ENCODE measurements at regions not wholly inside any gene's neighbourhood (a gene's known extent, or its start where the extent isn't known, plus 50 kb on each side); places are given as distances from the start of the nearest gene placed in this dataset.

GRCh38 chr9:79432485-79432884 lies 139.3 kb upstream of the TLE4 start:
- Histone ChIP-seq H4K91ac (replicated peaks; ENCODE audit: insufficient read length, low read length) (no peak overlapping the region), H3K23me2 (ENCODE audit: low read depth, low read length) (no peaks in the 10 kb centered on the region), H4K5ac (ENCODE audit: insufficient read length, low read depth, low read length) (no peak overlapping the region), H2AK5ac (ENCODE audit: low read depth, low read length) (no peak overlapping the region), H3K9ac (replicated peaks in 1 of 4; ENCODE audit: extremely low read depth in 1 of 4, low read depth in 3 of 4, low read length in 3 of 4) (no peak overlapping the region), H3K9me3 (ENCODE audit: insufficient read depth in 2 of 2, low read depth in 1 of 2, low read length in 1 of 2) (no peaks in the 10 kb centered on the region), H3K4me3 (ENCODE audit: extremely low read depth in 1 of 4, insufficient read depth in 2 of 4, low read depth in 3 of 4, low read length in 4 of 4) (no peak overlapping the region), H3K4me2 (ENCODE audit: insufficient read depth in 1 of 2, low read depth in 2 of 2, low read length in 2 of 2) (no peak overlapping the region), H3K4ac (replicated peaks; ENCODE audit: insufficient read length, low read depth, low read length) (no peak overlapping the region), H2BK12ac (ENCODE audit: low read depth, low read length) (no peak overlapping the region), H3K56ac (replicated peaks; ENCODE audit: insufficient read length, low read depth, low read length) (no peak overlapping the region), H3K27ac (ENCODE audit: low read depth, low read length) (no peak overlapping the region), H4K8ac (ENCODE audit: extremely low read depth, insufficient read depth, low read length) (no peak overlapping the region), H3K79me1 (ENCODE audit: low read depth, low read length) (no peaks in the 10 kb centered on the region), H3K23ac (ENCODE audit: insufficient read length) (no peak overlapping the region), H3K4me1 (replicated peaks in 1 of 4; ENCODE audit: control insufficient read depth in 3 of 4, insufficient read depth in 4 of 4, low read length in 3 of 4) (no peaks in the 10 kb centered on the region), H2BK120ac (replicated peaks; ENCODE audit: low read depth, low read length) (no peak overlapping the region), H2BK20ac (ENCODE audit: low read length) (no peak overlapping the region), H3K14ac (ENCODE audit: insufficient read length) (no peak overlapping the region), H3K36me3 (ENCODE audit: control insufficient read depth in 2 of 4, insufficient read depth in 4 of 4, low read length in 3 of 4) (no peaks in the 10 kb centered on the region), H2BK5ac (ENCODE audit: low read depth, low read length) (no peak overlapping the region), H3K79me2 (ENCODE audit: control insufficient read depth in 1 of 2, insufficient read depth in 2 of 2, low read length in 2 of 2) (no peaks in the 10 kb centered on the region), H4K20me1 (replicated peaks in 1 of 2; ENCODE audit: control insufficient read depth in 1 of 2, insufficient read depth in 2 of 2, low read length in 2 of 2) (no peaks in the 10 kb centered on the region), H2AFZ (ENCODE audit: low read length) (no peak overlapping the region), H2BK15ac (ENCODE audit: low read length) (no peak overlapping the region), H3K27me3 (replicated peaks in 1 of 4; ENCODE audit: control insufficient read depth in 3 of 4, extremely low read depth in 1 of 4, insufficient read depth in 3 of 4, low read length in 3 of 4) (no peaks in the 10 kb centered on the region), H3K18ac (ENCODE audit: extremely low read depth, low read length) (no peak overlapping the region)
- DNase-seq (ENCODE audit: low read depth in 1 of 2, low spot score in 2 of 2) (no peak), FAIRE-seq (no peak)
- TF ChIP-seq MAX (IDR thresholded peaks at IDR 0.05) (no peak), RAD21 (IDR thresholded peaks at IDR 0.05 in 1 of 2, conservative IDR thresholded peaks at IDR 0.05 in 1 of 2; ENCODE audit: low read depth in 2 of 2, low read length in 2 of 2) (peak; percentile 9 to 10; a peak in 1 of 4 replicates), CTCF (IDR thresholded peaks at IDR 0.05; ENCODE audit: control extremely low read depth in 1 of 3, insufficient read depth in 1 of 3, low read depth in 1 of 3, low read length in 3 of 3) (peak in 1 of 3 experiments; percentile 35; a peak in 1 of 4 replicates), USF2 (IDR thresholded peaks at IDR 0.05; ENCODE audit: low read length) (no peak)
- WGBS, 2 experiments (ENCODE audit: extremely low coverage in 1 of 2, insufficient coverage in 1 of 2, insufficient read length in 1 of 2, insufficient replicate concordance in 2 of 2, low coverage in 1 of 2, low lambda C conversion rate in 2 of 2, missing lambda C conversion rate in 1 of 2): 88% methylated on average over 1 of the region's 1 CpG; no CpG with 5 or more reads in 1 of the 2 experiments
- POLR2A ChIA-PET (ENCODE audit: partially characterized antibody): no interaction called here
- CTCF ChIA-PET (ENCODE audit: partially characterized antibody): interaction anchor here (0.5 to 3.8 kb wide), 24 partner anchors 9 to 877 kb away, joined by 3 to 17 read pairs (median 3); partner anchors contain the start of gene TLE4
